AML-193 (cell line): ENCODE measurements at regions not wholly inside any gene's neighbourhood (a gene's known extent, or its start where the extent isn't known, plus 50 kb on each side); places are given as distances from the start of the nearest gene placed in this dataset.
"Not testable (repeated sequence)": the region's sequence is repeated elsewhere in the genome, so short reads cannot be mapped to it uniquely, and the experiment has no call there.

Source experiments
- DNase-seq, 2 experiments: peaks; one replicate each; lab custom pipeline; 2025; lab: John Stamatoyannopoulos, UW

DNA sequence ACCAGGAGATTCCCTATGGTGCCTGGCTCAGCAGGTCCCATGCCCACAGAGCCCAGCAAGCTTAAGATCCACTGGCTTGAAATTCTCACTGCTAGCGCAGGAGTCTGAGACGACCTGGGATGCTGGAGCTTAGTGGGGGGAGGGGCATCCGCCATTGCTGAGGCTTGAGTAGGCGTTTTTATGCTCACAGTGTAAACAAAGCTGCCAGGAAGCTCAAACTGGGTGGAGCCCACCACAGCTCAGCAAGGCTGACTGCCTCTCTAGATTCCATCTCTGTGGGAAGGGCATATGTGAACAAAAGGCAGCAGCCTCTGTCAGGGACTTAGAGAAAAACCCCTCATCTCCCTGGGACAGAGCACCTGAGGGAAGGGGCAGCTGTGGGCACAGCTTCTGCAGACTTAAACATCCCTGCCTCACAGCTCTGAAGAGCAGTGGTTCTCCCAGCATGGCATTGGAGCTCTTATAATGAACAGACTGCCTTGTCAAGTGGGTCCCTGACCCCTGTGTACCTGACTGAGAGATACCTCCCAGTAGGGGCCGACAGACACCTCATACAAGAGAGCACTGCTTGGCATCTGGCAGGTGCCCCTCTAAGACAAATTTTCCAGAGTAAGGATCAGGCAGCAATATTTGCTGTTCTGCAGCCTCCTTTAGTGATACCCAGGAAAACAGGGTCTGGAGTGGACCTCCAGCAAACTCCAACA lies 231.5 kb upstream of the SETMAR start:
- no peak for DNase-seq

DNA sequence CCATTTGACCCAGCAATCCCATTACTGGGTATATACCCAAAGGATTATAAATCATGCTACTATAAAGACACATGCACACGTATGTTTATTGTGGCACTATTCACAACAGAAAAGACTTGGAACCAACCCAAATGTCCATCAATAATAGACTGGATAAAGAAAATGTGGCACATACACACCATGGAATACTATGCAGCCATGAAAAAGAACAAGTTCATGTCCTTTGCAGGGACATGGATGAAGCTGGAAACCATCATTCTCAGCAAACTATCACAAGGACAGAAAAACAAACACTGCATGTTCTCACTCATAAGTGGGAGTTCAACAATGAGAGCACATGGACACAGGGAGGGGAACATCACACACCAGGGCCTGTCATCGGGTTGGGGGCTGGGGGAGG lies 225.9 kb upstream of the SETMAR start:
- not testable (repeated sequence) for DNase-seq

DNA sequence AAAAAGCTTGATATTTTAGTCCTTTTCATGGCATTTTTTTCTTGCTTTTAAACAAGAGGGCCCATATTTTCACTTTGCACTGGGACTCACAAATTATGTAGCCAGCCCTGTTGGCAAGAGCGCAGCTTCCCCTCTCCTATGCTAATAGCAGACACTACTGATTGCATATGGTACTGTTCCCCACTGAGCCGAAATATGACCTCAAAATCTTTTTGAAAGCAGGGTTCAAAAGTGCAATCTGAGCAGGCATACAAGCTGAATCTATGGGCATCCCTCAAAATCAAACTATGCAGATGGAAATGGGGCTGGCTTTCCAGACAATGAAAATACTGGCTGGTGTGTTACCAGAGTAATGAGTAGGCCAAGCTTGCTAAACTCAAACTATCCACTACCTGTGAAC lies 225.2 kb upstream of the SETMAR start:
- DNase-seq = no peak

DNA sequence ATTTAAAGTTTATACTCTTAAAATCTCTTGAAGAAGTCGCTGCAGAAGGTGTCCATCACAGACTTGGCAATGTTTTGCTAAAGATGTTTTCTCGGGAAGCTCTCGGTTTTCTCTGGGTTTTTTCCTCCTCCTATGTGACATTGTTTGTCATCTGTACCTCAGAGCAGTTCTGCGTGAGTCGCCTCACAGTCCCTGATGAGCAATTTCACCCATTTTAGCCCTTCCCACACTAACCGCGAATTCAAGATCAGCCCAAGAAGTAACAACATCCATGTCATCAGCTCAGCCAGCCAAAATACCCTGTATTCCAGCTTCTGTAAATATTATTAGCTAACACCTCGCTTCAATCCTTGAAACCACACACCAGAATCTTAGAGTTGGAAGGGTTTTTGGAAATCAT lies 224.3 kb upstream of the SETMAR start:
- no peak for DNase-seq

DNA sequence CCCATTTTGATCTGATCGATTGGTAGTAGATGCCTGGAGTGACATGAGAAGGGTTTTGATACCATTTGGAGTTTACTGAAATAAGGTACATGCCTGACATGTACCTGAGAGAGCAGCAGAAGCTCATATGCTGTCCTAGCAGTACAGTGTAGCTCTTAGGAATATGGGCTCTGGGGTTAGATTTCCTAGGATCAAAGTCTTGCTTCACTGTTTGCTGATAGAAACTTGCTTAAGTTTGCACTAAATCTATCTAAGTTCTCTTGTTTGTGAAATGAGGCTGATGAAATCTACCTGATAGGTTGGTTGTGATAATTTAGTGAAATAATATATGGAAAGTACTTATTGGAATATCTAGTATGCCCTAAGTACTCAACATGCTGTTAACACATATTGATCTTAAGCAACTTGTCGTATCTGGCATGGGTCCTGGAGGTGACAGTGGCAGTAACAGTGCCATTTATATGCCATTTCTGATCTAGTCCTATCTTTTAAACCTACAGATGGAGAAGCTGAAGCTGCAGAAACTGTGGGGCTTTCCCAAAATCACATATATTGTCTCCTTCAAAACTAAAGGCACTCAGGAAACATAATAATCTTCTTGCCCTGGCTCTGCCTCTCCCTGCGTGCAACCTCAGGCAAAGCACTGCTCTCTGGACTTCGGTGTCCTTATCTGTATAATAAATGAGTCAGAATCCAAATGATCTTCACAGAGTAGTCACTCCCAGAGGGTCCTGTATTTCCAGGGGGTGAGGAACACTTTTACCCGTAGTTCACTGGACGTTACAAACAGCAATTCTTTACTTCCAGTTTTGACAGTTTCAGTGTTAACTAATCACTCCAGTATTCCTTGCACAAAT lies 223.6 kb upstream of the SETMAR start:
- DNase-seq = no peak

DNA sequence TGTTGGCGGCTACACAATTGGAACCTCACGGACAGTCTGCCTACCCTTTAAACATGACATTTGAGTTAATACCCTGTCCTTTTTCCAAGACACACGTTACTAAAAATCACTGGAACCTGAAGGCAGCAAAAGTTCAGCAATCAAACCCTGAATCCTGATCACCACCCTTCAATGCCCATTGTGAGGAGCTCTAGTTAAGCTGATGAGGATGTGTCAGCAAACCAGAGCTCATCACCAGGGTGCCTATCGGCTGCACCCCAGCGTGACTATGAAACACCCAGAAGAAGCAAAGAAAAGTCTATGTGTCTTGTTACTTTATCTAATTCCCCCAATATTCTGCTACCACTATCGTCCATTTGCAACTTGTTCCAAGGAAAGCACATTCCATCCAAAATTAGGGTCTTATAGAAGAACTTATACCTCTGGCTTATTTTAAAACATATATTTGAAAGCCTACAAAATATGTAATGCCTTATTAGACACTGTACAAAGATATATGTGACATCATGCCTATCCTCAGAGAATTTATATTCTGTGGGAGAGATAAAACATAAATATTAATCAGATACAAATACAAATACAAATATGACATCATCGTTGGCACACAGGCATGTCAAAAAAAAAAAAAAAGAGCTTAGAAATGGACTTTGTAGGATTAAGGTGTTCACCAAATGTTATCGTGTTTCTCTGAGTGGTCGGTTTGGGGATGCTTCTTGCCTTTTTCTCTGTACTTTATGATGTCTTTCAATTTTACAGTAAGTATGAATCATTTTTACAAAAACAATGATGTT lies 219.7 kb upstream of the SETMAR start:
- no peak for DNase-seq

DNA sequence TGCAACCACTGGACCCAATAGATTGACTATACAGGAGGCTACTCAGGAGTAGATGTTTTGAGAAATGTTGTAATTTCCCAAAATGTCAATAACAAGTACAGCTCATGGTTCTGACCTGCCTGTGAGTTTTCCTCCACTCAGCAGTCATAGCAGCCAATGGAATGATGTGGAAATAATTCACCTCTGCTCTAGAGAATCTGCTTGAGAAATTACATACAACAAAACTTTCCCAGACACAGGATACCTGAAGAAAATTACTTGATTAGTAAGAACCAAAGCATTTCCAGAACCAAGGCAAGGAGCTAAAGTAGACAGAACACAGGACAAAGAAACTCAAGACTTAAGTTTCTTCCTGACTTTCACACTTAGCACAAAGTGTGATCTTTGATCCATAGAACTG lies 218.9 kb upstream of the SETMAR start:
- no peak for DNase-seq

DNA sequence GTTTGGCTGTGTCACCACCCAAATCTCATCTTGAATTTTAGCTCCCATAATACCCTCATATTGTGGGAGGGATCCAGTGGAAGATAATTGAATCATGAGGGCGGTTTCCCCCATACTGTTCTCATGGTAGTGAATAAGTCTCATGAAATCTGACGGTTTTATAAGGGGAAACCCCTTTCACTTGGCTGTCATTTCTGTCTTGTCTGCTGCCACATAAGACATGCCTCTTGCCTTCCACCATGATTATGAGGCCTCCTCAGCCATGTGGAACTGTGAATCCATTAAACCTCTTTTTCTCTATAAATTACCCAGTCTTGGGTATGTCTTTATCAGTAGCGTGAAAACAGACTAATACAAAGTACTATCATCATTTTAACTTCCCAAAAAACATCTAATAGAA lies 216.5 kb upstream of the SETMAR start:
- not testable (repeated sequence) for DNase-seq

DNA sequence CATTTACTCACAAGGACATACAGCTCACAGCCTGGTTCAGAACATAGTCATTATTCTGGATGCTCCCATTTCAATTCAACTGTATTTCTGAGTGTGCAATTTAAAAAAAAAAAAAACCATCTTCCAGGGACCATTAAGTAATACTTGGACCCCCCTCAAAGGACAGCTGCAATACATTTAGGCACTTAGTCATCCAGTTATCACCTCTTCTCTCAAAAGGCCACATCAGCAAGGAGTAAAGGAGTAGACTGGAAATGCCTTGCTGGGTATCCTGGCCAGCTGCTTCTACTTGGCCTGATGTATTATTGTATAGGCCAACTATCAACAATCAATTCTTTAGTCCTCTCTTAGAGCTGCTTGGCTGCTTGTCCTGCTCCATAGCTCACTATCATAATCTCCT lies 211.4 kb upstream of the SETMAR start:
- no peak for DNase-seq

DNA sequence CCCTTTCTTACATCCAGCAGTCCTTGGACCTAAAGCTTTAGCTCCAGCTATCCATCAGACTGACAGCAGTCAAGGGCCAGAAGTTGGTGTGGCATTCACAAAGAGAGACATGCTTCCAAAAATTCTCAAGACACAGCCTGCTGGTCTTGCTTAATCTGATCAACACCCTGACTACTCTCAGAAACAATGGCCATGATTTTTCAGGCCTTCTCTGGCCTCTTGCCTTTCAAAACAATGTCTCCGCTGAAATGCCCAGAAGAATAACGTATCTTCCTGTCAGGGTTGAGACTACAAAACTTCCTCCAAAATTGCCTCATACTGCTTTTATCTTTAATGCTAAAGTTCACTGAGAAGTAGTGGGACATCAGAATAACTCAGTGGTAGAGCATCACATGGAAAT lies 205.4 kb upstream of the SETMAR start:
- no peak for DNase-seq

DNA sequence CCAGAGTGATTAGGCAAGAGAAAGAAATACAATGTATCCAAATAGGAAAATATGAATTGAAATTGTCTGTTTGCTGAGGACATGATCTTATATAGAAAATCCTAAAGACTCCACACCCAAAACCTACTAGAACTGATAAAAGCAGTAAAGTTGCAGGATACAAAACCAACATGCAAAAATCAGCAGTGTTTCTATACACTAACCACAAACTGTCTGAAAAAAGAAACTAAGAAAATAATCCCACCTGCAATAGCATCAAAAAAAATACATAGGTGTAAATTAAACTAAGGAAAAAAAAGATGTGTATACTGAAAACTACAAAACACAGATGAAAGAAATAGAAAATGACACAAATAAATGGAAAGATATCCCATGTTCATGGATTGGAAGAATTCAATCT lies 203.6 kb upstream of the SETMAR start:
- no peak for DNase-seq

DNA sequence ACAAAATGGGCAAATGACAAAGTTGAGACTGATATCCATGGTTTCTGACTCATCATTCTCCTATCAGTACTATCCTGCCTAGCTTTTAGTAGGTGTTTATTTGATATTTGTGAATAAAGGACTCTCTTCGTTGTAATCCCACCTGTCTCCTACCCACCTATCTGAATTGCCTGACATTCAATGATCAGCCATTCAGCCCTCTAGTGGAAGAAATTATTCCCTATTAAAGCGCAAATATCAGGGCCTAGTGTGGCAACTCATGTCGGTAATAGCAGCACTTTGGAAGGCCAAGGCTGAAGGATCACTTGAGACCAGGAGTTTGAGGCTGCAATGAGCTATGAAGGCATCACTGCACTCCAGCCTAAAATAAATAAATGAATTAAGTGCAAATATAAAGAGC lies 195.7 kb upstream of the SETMAR start:
- DNase-seq = no peak

DNA sequence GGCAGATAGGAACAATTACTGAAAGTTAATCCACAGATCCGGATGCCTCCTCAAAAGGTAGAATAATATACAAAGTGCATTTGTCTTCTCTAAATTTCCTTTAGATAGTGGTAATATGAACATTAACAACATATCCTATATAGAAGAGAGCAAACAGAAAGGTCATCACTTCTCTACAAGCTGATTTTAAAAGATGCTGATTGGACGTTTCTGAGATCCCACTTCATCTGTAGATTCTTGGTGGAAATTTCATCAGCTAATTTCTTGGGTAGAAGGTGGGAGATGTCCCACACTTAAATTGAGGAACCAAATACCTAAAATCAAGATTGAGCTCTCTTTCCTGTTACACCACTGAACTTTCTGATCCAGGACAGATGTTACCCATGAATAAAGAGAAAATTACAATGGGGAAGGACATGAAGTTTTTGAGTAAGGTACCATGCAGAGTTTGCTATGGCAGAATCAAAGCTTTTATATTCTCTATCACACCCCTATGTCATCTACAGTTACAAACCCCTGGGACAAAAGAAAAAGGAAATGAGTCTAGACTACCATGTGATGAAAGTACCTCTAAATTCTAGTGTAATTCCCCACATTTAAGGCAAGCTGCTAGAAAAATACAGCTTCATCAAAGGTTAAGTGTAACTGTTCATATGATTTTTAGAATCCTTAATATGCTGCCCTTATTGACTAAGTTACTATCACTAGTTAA lies 189.2 kb upstream of the SETMAR start:
- DNase-seq = no peak

DNA sequence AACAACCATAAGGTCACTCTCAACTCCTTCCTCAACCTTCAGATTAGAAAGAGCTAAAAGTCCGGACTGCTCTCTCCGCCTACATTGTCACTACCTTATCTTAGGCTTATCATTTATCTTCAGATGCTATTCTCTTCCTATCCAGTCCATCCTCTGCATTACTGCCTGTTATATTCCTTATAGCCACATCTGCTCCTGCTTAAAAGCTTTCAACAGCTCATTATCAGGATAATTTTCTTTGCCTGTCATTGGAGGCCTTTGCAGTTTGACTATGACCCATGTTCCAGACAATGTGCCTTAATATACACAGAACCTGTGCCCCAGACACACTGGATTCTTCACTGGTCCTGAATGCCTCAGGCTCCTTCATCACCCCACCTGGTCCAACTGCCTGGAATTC lies 184.1 kb upstream of the SETMAR start:
- no peak for DNase-seq

DNA sequence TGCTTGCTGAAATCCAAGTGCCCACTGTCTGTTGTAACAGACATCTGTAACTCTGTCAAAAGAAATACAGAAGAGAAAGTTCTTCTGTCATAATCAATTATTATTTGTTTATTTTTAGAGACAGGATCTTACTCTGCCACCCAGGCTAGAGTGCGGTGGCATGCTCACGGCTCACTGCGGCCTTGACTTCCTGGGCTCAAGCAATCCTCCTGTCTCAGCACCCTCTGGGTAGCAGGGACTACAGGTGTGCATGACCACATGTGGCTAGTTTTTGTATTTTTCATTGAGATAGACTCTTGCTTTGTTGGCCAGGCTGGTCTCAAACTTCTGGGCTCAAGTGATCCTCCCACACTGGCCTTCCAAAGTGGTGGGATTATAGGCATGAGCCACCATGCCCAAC lies 177.6 kb upstream of the SETMAR start:
- DNase-seq = no peak

DNA sequence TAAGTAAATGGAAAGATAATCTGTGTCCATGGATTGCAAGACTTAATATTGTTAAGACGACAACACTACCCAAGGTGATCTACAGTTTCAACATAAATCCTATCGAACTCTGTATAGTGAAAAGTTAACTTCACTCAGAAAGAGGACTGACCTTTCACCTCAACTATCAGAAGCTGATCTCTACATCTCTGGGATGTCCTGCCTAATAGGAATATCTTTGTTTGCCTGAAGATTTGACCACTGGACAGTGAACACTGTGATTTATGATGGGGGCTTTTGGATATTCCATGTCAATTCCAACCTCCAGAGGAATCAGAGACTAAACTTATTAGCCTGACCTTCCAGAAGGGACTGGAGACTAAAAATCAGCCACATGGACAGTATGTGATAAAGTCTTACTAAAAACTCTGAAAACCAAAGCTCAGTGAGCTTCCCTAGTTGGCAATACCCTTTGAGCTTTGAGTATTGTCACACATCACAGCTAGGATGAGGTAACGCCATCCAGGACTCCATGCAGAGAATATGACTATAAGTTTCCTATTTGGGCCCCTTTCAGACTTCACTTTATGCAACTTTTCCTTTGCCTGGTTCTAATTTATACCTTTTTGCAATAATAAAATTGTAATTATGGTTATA lies 164.9 kb upstream of the SETMAR start:
- DNase-seq = no peak

DNA sequence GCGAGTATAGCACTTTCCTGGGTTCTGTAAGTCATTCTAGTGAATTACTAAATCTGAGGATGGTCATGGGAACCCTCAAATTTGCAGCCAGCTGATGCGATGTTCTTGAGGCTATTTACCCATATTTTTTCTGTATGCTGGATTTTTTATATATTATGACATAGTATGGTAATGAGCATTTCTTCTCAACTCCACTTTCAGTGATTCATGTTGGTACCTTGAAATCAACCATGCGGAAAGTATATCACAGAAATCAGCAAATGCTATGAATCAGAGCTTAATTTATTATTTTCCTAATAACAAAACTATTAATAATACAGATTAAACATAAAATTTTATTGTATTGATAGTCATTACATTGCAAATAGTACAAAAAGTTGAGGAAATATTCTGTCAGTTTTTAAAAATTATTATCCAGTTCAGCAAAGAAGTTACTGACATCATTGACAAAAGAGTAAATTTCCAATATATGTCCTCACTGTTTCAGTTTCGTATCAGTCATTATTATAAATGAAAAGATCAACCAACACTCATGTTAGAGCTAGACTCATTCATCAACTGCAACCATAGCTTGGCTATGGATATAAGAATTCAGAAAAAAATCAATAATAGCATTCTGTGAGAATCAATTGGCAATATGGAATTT lies 164.3 kb upstream of the SETMAR start:
- DNase-seq = no peak

DNA sequence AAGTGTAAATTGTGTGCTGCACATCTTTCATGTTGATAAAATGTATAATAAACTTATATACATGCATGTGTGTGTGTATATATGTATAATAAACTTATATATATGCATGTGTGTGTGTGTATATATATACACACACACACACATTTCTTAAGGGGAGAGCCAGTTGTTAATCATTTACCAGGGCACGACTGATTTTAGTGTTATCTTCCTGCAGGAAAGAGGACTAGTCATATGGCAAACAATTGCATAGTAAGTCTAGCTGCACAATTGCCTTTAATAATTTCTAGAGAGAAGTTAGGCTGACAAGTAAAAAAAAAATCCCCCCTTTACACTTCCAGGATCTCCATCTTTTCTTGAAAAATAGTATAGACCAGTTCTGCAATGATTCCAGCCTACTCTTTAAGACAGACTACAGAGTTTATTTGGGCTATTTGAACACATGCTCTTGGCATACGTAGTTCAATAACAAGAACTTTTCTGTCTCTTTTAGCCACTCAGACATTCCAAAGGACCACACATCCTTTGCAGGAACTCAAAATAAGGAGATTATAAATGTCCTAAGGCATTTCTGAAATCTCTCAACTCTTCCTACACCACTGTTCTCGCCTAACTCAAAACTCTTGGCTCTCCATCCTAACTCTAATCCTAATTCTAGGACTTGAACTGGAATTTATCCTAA lies 163.6 kb upstream of the SETMAR start:
- DNase-seq = no peak

DNA sequence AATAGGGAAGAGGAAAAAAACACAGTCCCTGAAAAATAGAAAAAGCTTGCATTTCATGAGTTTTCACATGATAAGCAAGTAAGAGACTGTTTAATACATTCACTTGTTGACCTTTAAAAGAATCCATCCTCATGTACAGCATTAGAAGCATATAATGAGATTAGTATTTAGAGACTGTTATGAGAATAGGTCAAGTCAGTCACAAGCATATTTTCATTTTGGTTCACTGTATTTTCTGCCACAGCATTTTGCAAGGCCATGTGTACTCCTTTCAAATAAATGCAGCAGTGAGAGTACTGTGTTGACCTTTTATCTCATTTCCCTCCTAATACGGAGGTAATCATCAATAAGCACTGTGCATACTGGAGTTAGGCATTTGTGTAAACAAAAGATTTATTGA lies 162.2 kb upstream of the SETMAR start:
- DNase-seq = no peak

DNA sequence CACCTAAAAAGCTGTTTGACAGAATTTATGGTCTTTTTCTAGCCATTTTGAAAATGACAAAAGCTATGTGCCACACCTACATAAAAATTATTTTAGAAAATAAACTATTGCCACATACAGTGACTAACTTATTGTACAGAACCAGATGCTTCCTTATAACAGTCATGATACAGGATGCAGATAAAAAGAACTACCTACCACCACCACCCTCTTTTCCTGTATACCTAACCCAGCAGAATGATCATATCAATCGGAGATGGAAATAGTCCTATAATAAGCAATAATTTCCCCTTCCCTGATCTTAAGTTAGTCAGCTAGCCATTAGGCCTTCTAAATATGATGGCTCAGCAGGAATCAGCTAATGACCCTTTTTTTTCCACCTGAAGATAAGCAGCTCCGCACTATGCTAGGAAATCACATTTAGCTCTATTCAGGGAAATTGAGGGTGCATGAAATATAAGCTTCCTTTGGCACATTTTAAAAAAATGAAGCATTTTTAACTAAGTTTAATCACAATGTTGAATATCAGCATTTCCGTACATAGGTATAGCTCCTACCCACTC lies 155.5 kb upstream of the SETMAR start:
- DNase-seq = no peak
